ENCODE measurements at regions not wholly inside any gene's neighbourhood (a gene's known extent, or its start where the extent isn't known, plus 50 kb on each side); places are given as distances from the start of the nearest gene placed in this dataset.

- Histone ChIP-seq H3K9me3 (ENCODE audit: control insufficient read depth, low read depth, low read length) (no peaks in the 10 kb centered on the region), H3K4me3 (ENCODE audit: low read length) (no peak overlapping the region), H3K9ac (ENCODE audit: low read length) (no peak overlapping the region), H3K27me3 (ENCODE audit: control insufficient read depth, insufficient read depth, low read length) (no peaks in the 10 kb centered on the region), H3K27ac (ENCODE audit: low read length) (no peak overlapping the region), H3K36me3 (ENCODE audit: control insufficient read depth, low read depth, low read length) (no peaks in the 10 kb centered on the region), H3K4me1 (ENCODE audit: control insufficient read depth, low read depth, low read length) (peaks cover 30% of the 10 kb centered on the region)
Observed at GRCh38 chr9:89664010-89664409, 59.2 kb downstream of the GADD45G start.

DNA sequence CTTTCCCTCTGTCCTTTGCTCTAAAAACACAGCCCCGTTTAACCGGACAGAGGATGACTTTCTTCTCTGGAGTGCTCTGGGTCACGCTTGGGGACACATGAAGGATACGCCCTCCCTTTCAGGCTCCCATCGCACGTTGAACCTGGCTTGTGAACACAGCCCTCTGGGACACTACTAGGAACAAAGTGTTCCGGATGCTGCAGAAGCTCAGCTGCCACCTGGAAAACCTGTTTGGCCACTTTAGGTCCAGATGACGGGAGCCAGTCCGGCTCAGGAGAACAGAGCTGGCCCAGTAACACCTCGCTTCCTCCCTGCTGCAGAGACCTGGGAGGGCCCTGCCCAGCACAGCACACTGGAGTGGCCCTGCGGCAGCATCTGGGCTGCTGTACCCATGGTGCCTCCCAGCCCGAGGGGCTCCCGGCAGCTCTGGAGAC, 60.1 kb downstream of the GADD45G start:
- no peaks in the 10 kb centered on the region for H3K9me3 ChIP-seq (ENCODE audit: control insufficient read depth, low read depth, low read length)
- H3K9ac ChIP-seq (ENCODE audit: low read length): no peak overlapping the region
- H3K36me3 ChIP-seq (ENCODE audit: control insufficient read depth, low read depth, low read length): no peaks in the 10 kb centered on the region
- no peak overlapping the region for H3K27ac ChIP-seq (ENCODE audit: low read length)
- H3K27me3 ChIP-seq (ENCODE audit: control insufficient read depth, insufficient read depth, low read length): no peaks in the 10 kb centered on the region
- H3K4me1 ChIP-seq (ENCODE audit: control insufficient read depth, low read depth, low read length): peaks cover 30% of the 10 kb centered on the region
- no peak overlapping the region for H3K4me3 ChIP-seq (ENCODE audit: low read length)

GRCh38 chr9:89666364-89666763, 61.6 kb downstream of the GADD45G start:
- Histone ChIP-seq H3K27me3 (ENCODE audit: control insufficient read depth, insufficient read depth, low read length) (no peaks in the 10 kb centered on the region), H3K27ac (ENCODE audit: low read length) (no peak overlapping the region), H3K36me3 (ENCODE audit: control insufficient read depth, low read depth, low read length) (no peaks in the 10 kb centered on the region), H3K9ac (ENCODE audit: low read length) (no peak overlapping the region), H3K4me1 (ENCODE audit: control insufficient read depth, low read depth, low read length) (peaks cover 24% of the 10 kb centered on the region), H3K9me3 (ENCODE audit: control insufficient read depth, low read depth, low read length) (no peaks in the 10 kb centered on the region), H3K4me3 (ENCODE audit: low read length) (no peak overlapping the region)

DNA sequence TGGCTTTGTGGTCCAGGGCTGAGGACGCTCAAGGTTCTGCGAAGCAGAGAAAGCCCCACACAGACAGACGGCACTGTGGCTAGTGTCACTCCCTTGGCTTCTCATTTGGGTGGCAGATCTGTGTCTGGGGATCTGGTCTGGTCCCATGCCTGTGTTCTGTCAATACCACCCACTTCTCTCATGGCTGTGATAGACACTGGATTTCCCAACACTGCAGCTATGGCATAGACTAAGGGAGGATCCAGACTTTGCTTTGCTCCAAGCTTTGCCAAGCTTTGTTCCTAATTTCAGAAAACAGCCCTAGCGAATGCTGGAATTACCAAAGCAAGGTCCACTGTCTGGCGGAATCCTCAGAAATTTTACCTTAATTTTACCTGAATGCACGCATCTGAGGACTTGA, 62.1 kb downstream of the GADD45G start:
- H3K9me3 ChIP-seq (ENCODE audit: control insufficient read depth, low read depth, low read length): no peaks in the 10 kb centered on the region
- no peak overlapping the region for H3K9ac ChIP-seq (ENCODE audit: low read length)
- no peaks in the 10 kb centered on the region for H3K27me3 ChIP-seq (ENCODE audit: control insufficient read depth, insufficient read depth, low read length)
- no peaks in the 10 kb centered on the region for H3K36me3 ChIP-seq (ENCODE audit: control insufficient read depth, low read depth, low read length)
- no peak overlapping the region for H3K4me3 ChIP-seq (ENCODE audit: low read length)
- H3K4me1 ChIP-seq (ENCODE audit: control insufficient read depth, low read depth, low read length): peaks cover 18% of the 10 kb centered on the region
- H3K27ac ChIP-seq (ENCODE audit: low read length): no peak overlapping the region

DNA sequence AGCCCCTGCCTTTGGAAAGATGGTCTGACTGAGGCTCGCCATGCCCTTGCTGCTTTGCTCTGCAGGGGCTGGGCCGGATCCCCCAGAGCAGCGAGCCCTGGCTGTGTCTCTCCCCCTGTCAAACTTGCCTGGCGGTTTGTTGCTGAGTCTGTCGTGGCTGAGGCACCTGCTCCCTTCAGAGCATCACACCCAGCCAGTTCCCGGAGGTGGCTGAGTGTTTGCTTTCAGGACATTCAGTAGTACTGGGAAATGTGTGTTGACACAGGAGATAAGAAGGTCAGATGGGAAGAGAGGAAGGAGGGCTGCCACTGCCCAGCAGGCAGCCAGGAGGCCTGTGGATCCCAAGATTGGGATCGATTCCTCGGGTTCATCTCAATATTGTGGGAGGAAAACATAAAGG, 62.9 kb downstream of the GADD45G start:
- Histone ChIP-seq H3K4me3 (ENCODE audit: low read length) (no peak overlapping the region), H3K4me1 (ENCODE audit: control insufficient read depth, low read depth, low read length) (peaks cover 13% of the 10 kb centered on the region), H3K27ac (ENCODE audit: low read length) (no peak overlapping the region), H3K9ac (ENCODE audit: low read length) (no peak overlapping the region), H3K27me3 (ENCODE audit: control insufficient read depth, insufficient read depth, low read length) (no peaks in the 10 kb centered on the region), H3K9me3 (ENCODE audit: control insufficient read depth, low read depth, low read length) (no peaks in the 10 kb centered on the region), H3K36me3 (ENCODE audit: control insufficient read depth, low read depth, low read length) (no peaks in the 10 kb centered on the region)

- Histone ChIP-seq H3K9me3 (ENCODE audit: control insufficient read depth, low read depth, low read length) (no peaks in the 10 kb centered on the region), H3K9ac (ENCODE audit: low read length) (no peak overlapping the region), H3K27me3 (ENCODE audit: control insufficient read depth, insufficient read depth, low read length) (no peaks in the 10 kb centered on the region), H3K27ac (ENCODE audit: low read length) (no peak overlapping the region), H3K4me1 (ENCODE audit: control insufficient read depth, low read depth, low read length) (peaks cover 6% of the 10 kb centered on the region), H3K4me3 (ENCODE audit: low read length) (no peak overlapping the region), H3K36me3 (ENCODE audit: control insufficient read depth, low read depth, low read length) (no peaks in the 10 kb centered on the region)
Observed at GRCh38 chr9:89668216-89668865, 63.5 kb downstream of the GADD45G start.

DNA sequence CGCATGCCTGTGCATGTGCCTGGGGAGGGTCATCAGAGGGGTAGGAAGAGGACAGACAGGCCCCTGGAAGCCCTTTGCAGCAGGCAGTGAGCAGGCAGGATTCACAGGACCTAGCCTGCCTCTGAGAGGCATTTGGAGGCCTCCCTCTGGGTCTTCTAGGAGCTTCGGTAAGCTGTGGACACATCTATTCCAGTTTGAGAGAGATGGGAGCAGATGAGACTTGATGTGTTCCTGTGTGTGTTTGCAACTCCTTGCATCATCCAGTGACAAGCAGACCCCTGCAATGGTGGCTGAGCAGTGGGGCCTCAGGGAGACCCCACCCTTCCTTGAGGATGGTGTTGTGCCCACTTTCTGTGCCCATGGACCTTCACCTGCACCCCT, 64.0 kb downstream of the GADD45G start:
- no peak overlapping the region for H3K4me3 ChIP-seq (ENCODE audit: low read length)
- H3K9me3 ChIP-seq (ENCODE audit: control insufficient read depth, low read depth, low read length): no peaks in the 10 kb centered on the region
- no peaks in the 10 kb centered on the region for H3K27me3 ChIP-seq (ENCODE audit: control insufficient read depth, insufficient read depth, low read length)
- H3K4me1 ChIP-seq (ENCODE audit: control insufficient read depth, low read depth, low read length): peaks cover 5% of the 10 kb centered on the region
- H3K27ac ChIP-seq (ENCODE audit: low read length): no peak overlapping the region
- no peaks in the 10 kb centered on the region for H3K36me3 ChIP-seq (ENCODE audit: control insufficient read depth, low read depth, low read length)
- H3K9ac ChIP-seq (ENCODE audit: low read length): no peak overlapping the region

GRCh38 chr9:89669361-89669842, 64.6 kb downstream of the GADD45G start:
- H3K4me3 ChIP-seq (ENCODE audit: low read length): no peak overlapping the region
- no peak overlapping the region for H3K27ac ChIP-seq (ENCODE audit: low read length)
- no peaks in the 10 kb centered on the region for H3K9me3 ChIP-seq (ENCODE audit: control insufficient read depth, low read depth, low read length)
- H3K36me3 ChIP-seq (ENCODE audit: control insufficient read depth, low read depth, low read length): no peaks in the 10 kb centered on the region
- no peaks in the 10 kb centered on the region for H3K27me3 ChIP-seq (ENCODE audit: control insufficient read depth, insufficient read depth, low read length)
- H3K4me1 ChIP-seq (ENCODE audit: control insufficient read depth, low read depth, low read length): peaks cover 6% of the 10 kb centered on the region
- no peak overlapping the region for H3K9ac ChIP-seq (ENCODE audit: low read length)

GRCh38 chr9:89670114-89670513, 65.3 kb downstream of the GADD45G start:
- Histone ChIP-seq H3K9ac (ENCODE audit: low read length) (no peak overlapping the region), H3K4me3 (ENCODE audit: low read length) (no peak overlapping the region), H3K4me1 (ENCODE audit: control insufficient read depth, low read depth, low read length) (peaks cover 8% of the 10 kb centered on the region), H3K36me3 (ENCODE audit: control insufficient read depth, low read depth, low read length) (no peaks in the 10 kb centered on the region), H3K27ac (ENCODE audit: low read length) (no peak overlapping the region), H3K27me3 (ENCODE audit: control insufficient read depth, insufficient read depth, low read length) (no peaks in the 10 kb centered on the region), H3K9me3 (ENCODE audit: control insufficient read depth, low read depth, low read length) (no peaks in the 10 kb centered on the region)

DNA sequence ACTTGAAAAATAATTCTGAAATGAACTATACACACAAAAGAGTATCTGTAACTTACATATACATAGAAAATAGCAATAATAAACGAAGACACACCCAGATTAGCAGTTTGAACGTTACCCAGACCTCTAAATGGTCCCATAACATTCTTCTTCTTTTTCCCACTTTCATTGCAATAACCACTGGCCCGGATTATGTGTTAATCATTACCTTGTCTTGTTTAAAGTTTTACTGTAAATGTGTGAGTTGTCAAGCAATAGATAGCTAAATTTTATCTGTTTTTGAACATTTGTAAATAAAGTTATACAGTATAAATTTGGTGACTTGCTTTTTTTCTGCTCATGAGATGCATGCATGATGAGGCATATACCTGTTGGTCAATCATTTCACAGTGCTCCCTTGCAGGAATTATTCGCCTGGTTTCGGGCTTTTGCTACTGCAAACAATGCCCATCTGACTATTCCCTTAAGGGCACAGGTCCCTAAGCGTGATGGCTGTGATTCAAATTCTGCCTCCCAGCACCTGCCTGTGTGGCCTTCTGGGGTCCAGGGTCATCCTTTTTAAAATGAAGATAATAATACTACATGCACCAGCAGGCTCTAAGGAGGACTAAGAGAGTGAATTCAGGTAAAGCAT, 66.1 kb downstream of the GADD45G start:
- H3K27ac ChIP-seq (ENCODE audit: low read length): no peak overlapping the region
- H3K4me3 ChIP-seq (ENCODE audit: low read length): no peak overlapping the region
- no peaks in the 10 kb centered on the region for H3K9me3 ChIP-seq (ENCODE audit: control insufficient read depth, low read depth, low read length)
- H3K9ac ChIP-seq (ENCODE audit: low read length): no peak overlapping the region
- peaks cover 3% of the 10 kb centered on the region for H3K27me3 ChIP-seq (ENCODE audit: control insufficient read depth, insufficient read depth, low read length)
- no peaks in the 10 kb centered on the region for H3K36me3 ChIP-seq (ENCODE audit: control insufficient read depth, low read depth, low read length)
- peaks cover 16% of the 10 kb centered on the region for H3K4me1 ChIP-seq (ENCODE audit: control insufficient read depth, low read depth, low read length)

DNA sequence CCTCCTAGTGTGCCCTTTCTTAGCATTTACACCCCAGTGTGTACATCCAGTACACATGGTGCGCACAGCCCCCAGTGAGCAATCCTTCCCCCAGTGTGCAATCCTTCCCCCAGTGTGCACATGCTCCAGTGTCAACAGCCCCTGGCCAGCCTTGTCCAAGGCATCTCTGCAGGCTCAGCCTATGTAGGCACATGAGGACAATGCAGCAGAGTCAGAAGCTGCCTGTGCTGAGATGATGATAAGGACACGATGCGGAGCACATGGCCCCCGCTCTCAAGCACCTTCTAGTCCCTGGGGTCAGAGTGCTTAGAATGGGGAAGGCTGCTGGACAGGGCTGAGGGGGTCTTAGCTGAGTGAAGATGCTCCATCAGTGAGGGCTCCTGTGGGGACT, 69.8 kb downstream of the GADD45G start:
- Histone ChIP-seq H3K27me3 (ENCODE audit: control insufficient read depth, insufficient read depth, low read length) (peaks cover 13% of the 10 kb centered on the region), H3K9me3 (ENCODE audit: control insufficient read depth, low read depth, low read length) (no peaks in the 10 kb centered on the region), H3K9ac (ENCODE audit: low read length) (no peak overlapping the region), H3K36me3 (ENCODE audit: control insufficient read depth, low read depth, low read length) (no peaks in the 10 kb centered on the region), H3K27ac (ENCODE audit: low read length) (no peak overlapping the region), H3K4me3 (ENCODE audit: low read length) (no peak overlapping the region), H3K4me1 (ENCODE audit: control insufficient read depth, low read depth, low read length) (peaks cover 50% of the 10 kb centered on the region)
